HEK293T (cell line): ENCODE measurements at regions not wholly inside any gene's neighbourhood (a gene's known extent, or its start where the extent isn't known, plus 50 kb on each side); places are given as distances from the start of the nearest gene placed in this dataset.

Experiments used
- BHLHE40 ChIP-seq: fragments of 450-650 bp; IDR thresholded peaks from 2 replicates; pipeline ENCODE4 v1.6.1; 2016; ENCODE audit warnings: mild to moderate bottlenecking, moderate library complexity, borderline replicate concordance
- CTBP1 ChIP-seq: fragments of 450-650 bp; IDR thresholded peaks from 2 replicates; pipeline ENCODE4 v1.6.1; 2016; ENCODE audit warnings: borderline replicate concordance
- ELF4 ChIP-seq: fragments of 450-650 bp; IDR thresholded peaks from 2 replicates; pipeline ENCODE4 v1.6.1; 2017; ENCODE audit warnings: antibody characterized with exemption
- FOXA1 ChIP-seq: fragments of 450-650 bp; IDR thresholded peaks from 2 replicates; pipeline ENCODE4 v1.6.1; 2016; ENCODE audit warnings: mild to moderate bottlenecking
- FOXK2 ChIP-seq: fragments of 450-650 bp; IDR thresholded peaks from 2 replicates; pipeline ENCODE4 v1.6.1; 2016; ENCODE audit warnings: mild to moderate bottlenecking
- FOXM1 ChIP-seq: fragments of 450-650 bp; IDR thresholded peaks from 2 replicates; pipeline ENCODE4 v1.6.1; 2017; ENCODE audit warnings: mild to moderate bottlenecking, borderline replicate concordance
- L3MBTL2 ChIP-seq: fragments of 450-650 bp; conservative IDR thresholded peaks from 2 replicates; pipeline ENCODE4 v1.6.1; 2016; ENCODE audit warnings: mild to moderate bottlenecking
- LEF1 ChIP-seq: fragments of 450-650 bp; IDR thresholded peaks from 2 replicates; pipeline ENCODE4 v1.6.1; 2017; ENCODE audit warnings: mild to moderate bottlenecking, borderline replicate concordance
- NFRKB ChIP-seq: fragments of 450-650 bp; IDR thresholded peaks from 2 replicates; pipeline ENCODE4 v1.6.1; 2016; ENCODE audit warnings: mild to moderate bottlenecking, moderate library complexity
- SP1 ChIP-seq: fragments of 450-650 bp; IDR thresholded peaks from 2 replicates; pipeline ENCODE4 v1.6.1; 2017
- SUZ12 ChIP-seq: fragments of 450-650 bp; IDR thresholded peaks from 2 replicates; pipeline ENCODE4 v1.6.1; 2016; ENCODE audit warnings: mild to moderate bottlenecking
- TARDBP ChIP-seq: fragments of 450-650 bp; IDR thresholded peaks from 2 replicates; pipeline ENCODE4 v1.6.1; 2016
- ZNF384 ChIP-seq: fragments of 450-650 bp; IDR thresholded peaks from 2 replicates; pipeline ENCODE4 v1.6.1; 2016
- TF ChIP-seq, protein P1 (sequence below): fragments of 450-650 bp; IDR thresholded peaks from 2 replicates; pipeline ENCODE4 v1.6.1; 2016

- no peak for TF ChIP-seq LEF1
- TF ChIP-seq, protein P1, sequence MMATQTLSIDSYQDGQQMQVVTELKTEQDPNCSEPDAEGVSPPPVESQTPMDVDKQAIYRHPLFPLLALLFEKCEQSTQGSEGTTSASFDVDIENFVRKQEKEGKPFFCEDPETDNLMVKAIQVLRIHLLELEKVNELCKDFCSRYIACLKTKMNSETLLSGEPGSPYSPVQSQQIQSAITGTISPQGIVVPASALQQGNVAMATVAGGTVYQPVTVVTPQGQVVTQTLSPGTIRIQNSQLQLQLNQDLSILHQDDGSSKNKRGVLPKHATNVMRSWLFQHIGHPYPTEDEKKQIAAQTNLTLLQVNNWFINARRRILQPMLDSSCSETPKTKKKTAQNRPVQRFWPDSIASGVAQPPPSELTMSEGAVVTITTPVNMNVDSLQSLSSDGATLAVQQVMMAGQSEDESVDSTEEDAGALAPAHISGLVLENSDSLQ = no peak
- no peak for TF ChIP-seq FOXA1
- no peak for TF ChIP-seq FOXK2
- no peak for TF ChIP-seq SP1
- no peak for TF ChIP-seq L3MBTL2
- TF ChIP-seq FOXM1 = no peak
- no peak for TF ChIP-seq BHLHE40
- TF ChIP-seq NFRKB = no peak
- no peak for TF ChIP-seq TARDBP
- no peak for TF ChIP-seq SUZ12
- no peak for TF ChIP-seq ELF4
- TF ChIP-seq CTBP1 = no peak
- TF ChIP-seq ZNF384 = no peak
Measured at GRCh38 chr10:131676800-131677421, 223.9 kb upstream of the PPP2R2D start.
